ENCODE measurements at regions not wholly inside any gene's neighbourhood (a gene's known extent, or its start where the extent isn't known, plus 50 kb on each side); places are given as distances from the start of the nearest gene placed in this dataset.
"Not testable (repeated sequence)": the region's sequence is repeated elsewhere in the genome, so short reads cannot be mapped to it uniquely, and the experiment has no call there.

GRCh38 chr10:131580674-131581073 lies 269.2 kb upstream of the TCERG1L start:
- Histone ChIP-seq H3K9me3 (ENCODE audit: low read depth, low read length, poor library complexity, severe bottlenecking) (no peaks in the 10 kb centered on the region), H3K27me3 (replicated peaks; ENCODE audit: insufficient read depth, low read depth, low read length, poor library complexity) (peaks cover 13% of the 10 kb centered on the region), H3K27ac (ENCODE audit: low read depth, low read length, poor library complexity, severe bottlenecking) (no peak overlapping the region), H3K36me3 (ENCODE audit: insufficient read depth, low read length, poor library complexity, severe bottlenecking) (no peaks in the 10 kb centered on the region), H3K4me3 (ENCODE audit: low read depth, low read length, poor library complexity, severe bottlenecking) (no peak overlapping the region), H3K4me1 (ENCODE audit: insufficient read depth, low read length, poor library complexity, severe bottlenecking) (no peaks in the 10 kb centered on the region)
- no TSS peak for BruUV-seq (replicated peaks)
- POLR2A ChIA-PET (ENCODE audit: low non-redundant PET), result no interaction called here
- DNase-seq (ENCODE audit: low spot score), result no peak
- CTCF ChIA-PET, result no interaction called here
- no peak for TF ChIP-seq EZH2 (IDR thresholded peaks at IDR 0.05; ENCODE audit: borderline replicate concordance, low read depth, low read length, poor library complexity, severe bottlenecking)
- no peak for TF ChIP-seq CTCF (conservative IDR thresholded peaks at IDR 0.05; ENCODE audit: low read depth, low read length)
- intact Hi-C loops (cut with micrococcal nuclease; ENCODE audit: unreplicated experiment), result no loop called here

- CTCF ChIA-PET; H3K27ac ChIP-seq (ENCODE audit: low read depth, low read length, poor library complexity, severe bottlenecking): not testable (repeated sequence)
- H3K27me3 ChIP-seq (replicated peaks; ENCODE audit: insufficient read depth, low read depth, low read length, poor library complexity), result peaks cover 13% of the 10 kb centered on the region
These were observed 270.0 kb upstream of the TCERG1L start for GRCh38 chr10:131581547-131581946.

GRCh38 chr10:131584287-131584686 lies 272.8 kb upstream of the TCERG1L start:
- Histone ChIP-seq H3K36me3 (ENCODE audit: insufficient read depth, low read length, poor library complexity, severe bottlenecking) (no peaks in the 10 kb centered on the region), H3K27ac (ENCODE audit: low read depth, low read length, poor library complexity, severe bottlenecking) (no peak overlapping the region), H3K9me3 (ENCODE audit: low read depth, low read length, poor library complexity, severe bottlenecking) (no peaks in the 10 kb centered on the region), H3K27me3 (replicated peaks; ENCODE audit: insufficient read depth, low read depth, low read length, poor library complexity) (peaks cover 13% of the 10 kb centered on the region), H3K4me1 (ENCODE audit: insufficient read depth, low read length, poor library complexity, severe bottlenecking) (no peaks in the 10 kb centered on the region), H3K4me3 (ENCODE audit: low read depth, low read length, poor library complexity, severe bottlenecking) (no peak overlapping the region)
- CTCF ChIA-PET, result no interaction called here
- no peak for DNase-seq (ENCODE audit: low spot score)
- no TSS peak for BruUV-seq (replicated peaks)
- TF ChIP-seq CTCF (conservative IDR thresholded peaks at IDR 0.05; ENCODE audit: low read depth, low read length) (no peak), EZH2 (IDR thresholded peaks at IDR 0.05; ENCODE audit: borderline replicate concordance, low read depth, low read length, poor library complexity, severe bottlenecking) (no peak)
- POLR2A ChIA-PET (ENCODE audit: low non-redundant PET), result no interaction called here
- intact Hi-C loops (cut with micrococcal nuclease; ENCODE audit: unreplicated experiment), result no loop called here

More at GRCh38 chr10:131581547-131581946, 270.0 kb upstream of the TCERG1L start:
- DNase-seq (ENCODE audit: low spot score); POLR2A ChIA-PET (ENCODE audit: low non-redundant PET); H3K36me3 ChIP-seq (ENCODE audit: insufficient read depth, low read length, poor library complexity, severe bottlenecking); intact Hi-C loops (cut with micrococcal nuclease; ENCODE audit: unreplicated experiment); BruUV-seq (replicated peaks); H3K4me3 ChIP-seq (ENCODE audit: low read depth, low read length, poor library complexity, severe bottlenecking); H3K4me1 ChIP-seq (ENCODE audit: insufficient read depth, low read length, poor library complexity, severe bottlenecking); H3K9me3 ChIP-seq (ENCODE audit: low read depth, low read length, poor library complexity, severe bottlenecking): not testable (repeated sequence)

GRCh38 chr10:131585761-131586160 lies 274.2 kb upstream of the TCERG1L start:
- Histone ChIP-seq H3K27ac (ENCODE audit: low read depth, low read length, poor library complexity, severe bottlenecking) (no peak overlapping the region), H3K4me1 (ENCODE audit: insufficient read depth, low read length, poor library complexity, severe bottlenecking) (no peaks in the 10 kb centered on the region), H3K36me3 (ENCODE audit: insufficient read depth, low read length, poor library complexity, severe bottlenecking) (no peaks in the 10 kb centered on the region), H3K9me3 (ENCODE audit: low read depth, low read length, poor library complexity, severe bottlenecking) (no peaks in the 10 kb centered on the region), H3K27me3 (replicated peaks; ENCODE audit: insufficient read depth, low read depth, low read length, poor library complexity) (peaks cover 13% of the 10 kb centered on the region), H3K4me3 (ENCODE audit: low read depth, low read length, poor library complexity, severe bottlenecking) (no peak overlapping the region)
- TF ChIP-seq EZH2 (IDR thresholded peaks at IDR 0.05; ENCODE audit: borderline replicate concordance, low read depth, low read length, poor library complexity, severe bottlenecking), result no peak
- no peak for TF ChIP-seq CTCF (conservative IDR thresholded peaks at IDR 0.05; ENCODE audit: low read depth, low read length)
- POLR2A ChIA-PET (ENCODE audit: low non-redundant PET), result no interaction called here
- intact Hi-C loops (cut with micrococcal nuclease; ENCODE audit: unreplicated experiment), result no loop called here
- no TSS peak for BruUV-seq (replicated peaks)
- CTCF ChIA-PET, result no interaction called here
- no peak for DNase-seq (ENCODE audit: low spot score)
